ENCODE measurements at regions not wholly inside any gene's neighbourhood (a gene's known extent, or its start where the extent isn't known, plus 50 kb on each side); places are given as distances from the start of the nearest gene placed in this dataset.

- TF ChIP-seq CHD7 (IDR thresholded peaks at IDR 0.05; ENCODE audit: insufficient replicate concordance, low read length), result no peak
Observed at GRCh38 chr2:747762-748351, 70.7 kb upstream of the TMEM18 start (continued).
